Brain microvascular endothelial cell (primary cell): ENCODE measurements at regions not wholly inside any gene's neighbourhood (a gene's known extent, or its start where the extent isn't known, plus 50 kb on each side); places are given as distances from the start of the nearest gene placed in this dataset.

Experiments
- DNase-seq: peaks from one replicate; pipeline ENCODE4 v3.0.0-alpha.2; 2020
- H3K27ac ChIP-seq: fragments of 250-450 bp; sonication (Bioruptor Pico); 2 replicates; pipeline ENCODE4 v1.5.1; 2020; ENCODE audit warnings: mild to moderate bottlenecking, moderate library complexity
- H3K27me3 ChIP-seq: fragments of 250-450 bp; sonication (Bioruptor Pico); replicated peaks from 2 replicates; pipeline ENCODE4 v1.5.1; 2020; ENCODE audit warnings: mild to moderate bottlenecking
- H3K36me3 ChIP-seq: fragments of 250-450 bp; sonication (Bioruptor Pico); replicated peaks from 2 replicates; pipeline ENCODE4 v1.5.1; 2020; ENCODE audit warnings: mild to moderate bottlenecking
- H3K4me3 ChIP-seq: 2 replicates; pipeline ENCODE4 v1.5.1; 2011; ENCODE audit warnings: low read depth, mild to moderate bottlenecking, control low read depth, low read length, moderate library complexity
- CTCF ChIP-seq: IDR thresholded peaks from 2 replicates; pipeline ENCODE4 v1.5.1; 2011; ENCODE audit warnings: low read depth, mild to moderate bottlenecking, moderate library complexity, low read length, control low read depth, inconsistent platforms; ENCODE audit errors: missing control alignments
- in situ Hi-C: cut with HindIII; loops from 2 replicates; pipeline ENCODE4 v1.10.0; 2017; ENCODE audit warnings: low sequenced_read_pairs, low pct_ligation_motif_present

- Histone ChIP-seq H3K27me3 (no peaks in the 10 kb centered on the region), H3K36me3 (no peaks in the 10 kb centered on the region), H3K4me3 (no peak overlapping the region), H3K27ac (no peak overlapping the region)
- no peak for TF ChIP-seq CTCF
- no peak for DNase-seq
- in situ Hi-C loops, result no loop called here
Observed at GRCh38 chr10:108078263-108078662, 913.8 kb upstream of the SORCS1 start.

GRCh38 chr10:108072466-108072865 is 908.0 kb upstream of the SORCS1 start:
- H3K27me3 ChIP-seq, result no peaks in the 10 kb centered on the region
- no peak overlapping the region for H3K27ac ChIP-seq
- in situ Hi-C loops, result no loop called here
- DNase-seq, result no peak
- H3K4me3 ChIP-seq, result no peak overlapping the region
- H3K36me3 ChIP-seq, result no peaks in the 10 kb centered on the region
- TF ChIP-seq CTCF, result no peak

- no peak overlapping the region for H3K27ac ChIP-seq
- in situ Hi-C loops, result no loop called here
- H3K36me3 ChIP-seq, result no peaks in the 10 kb centered on the region
- H3K4me3 ChIP-seq, result no peak overlapping the region
- DNase-seq, result no peak
- no peaks in the 10 kb centered on the region for H3K27me3 ChIP-seq
- TF ChIP-seq CTCF, result no peak
Observed at GRCh38 chr10:108070789-108071188, 906.3 kb upstream of the SORCS1 start.

GRCh38 chr10:108069096-108069495 is 904.6 kb upstream of the SORCS1 start:
- H3K27me3 ChIP-seq, result no peaks in the 10 kb centered on the region
- TF ChIP-seq CTCF, result no peak
- in situ Hi-C loops, result no loop called here
- H3K36me3 ChIP-seq, result no peaks in the 10 kb centered on the region
- no peak overlapping the region for H3K27ac ChIP-seq
- no peak for DNase-seq
- H3K4me3 ChIP-seq, result no peak overlapping the region

- DNase-seq, result no peak
- TF ChIP-seq CTCF, result no peak
- H3K27ac ChIP-seq, result no peak overlapping the region
- H3K4me3 ChIP-seq, result no peak overlapping the region
- no peaks in the 10 kb centered on the region for H3K36me3 ChIP-seq
- H3K27me3 ChIP-seq, result no peaks in the 10 kb centered on the region
- in situ Hi-C loops, result no loop called here
Observed at GRCh38 chr10:108064746-108065260, 900.3 kb upstream of the SORCS1 start.

- no peaks in the 10 kb centered on the region for H3K36me3 ChIP-seq
- no peak overlapping the region for H3K4me3 ChIP-seq
- in situ Hi-C loops, result no loop called here
- no peak for DNase-seq
- no peak for TF ChIP-seq CTCF
- H3K27me3 ChIP-seq, result no peaks in the 10 kb centered on the region
- no peak overlapping the region for H3K27ac ChIP-seq
Observed at GRCh38 chr10:108060246-108060645, 895.7 kb upstream of the SORCS1 start.
